ENCODE measurements at regions not wholly inside any gene's neighbourhood (a gene's known extent, or its start where the extent isn't known, plus 50 kb on each side); places are given as distances from the start of the nearest gene placed in this dataset.

GRCh38 chr5:57777174-57777581, 294.6 kb upstream of the ACTBL2 start:
- Histone ChIP-seq H3K4me2 (no peak overlapping the region), H3K9me3 (ENCODE audit: low read depth) (no peaks in the 10 kb centered on the region), H3K4me1 (ENCODE audit: insufficient read depth) (peaks cover 39% of the 10 kb centered on the region), H3K4me3 (no peak overlapping the region), H4K20me1 (ENCODE audit: insufficient read depth, poor library complexity, severe bottlenecking) (no peaks in the 10 kb centered on the region), H3K79me2 (no peaks in the 10 kb centered on the region), H3K9me2 (replicated peaks; ENCODE audit: insufficient read depth) (no peaks in the 10 kb centered on the region), H3K36me3 (replicated peaks; ENCODE audit: insufficient read depth, low read depth) (no peaks in the 10 kb centered on the region), H3K27me3 (no peaks in the 10 kb centered on the region), H2AFZ (no peak overlapping the region), H3K27ac (peak overlapping the region; percentile 59)
- 15% methylated on average over 1 of the region's 1 CpG for WGBS (ENCODE audit: low lambda C conversion rate, missing lambda C conversion rate)
- no peak for TF ChIP-seq CTCF (IDR thresholded peaks at IDR 0.05; ENCODE audit: poor library complexity)
- no peak for TF ChIP-seq EZH2phosphoT487 (IDR thresholded peaks at IDR 0.05; ENCODE audit: low read depth, severe bottlenecking, unreplicated experiment)
- DNase-seq (ENCODE audit: low spot score), result no peak

GRCh38 chr5:57776035-57776434, 293.4 kb upstream of the ACTBL2 start:
- no peaks in the 10 kb centered on the region for H3K27me3 ChIP-seq
- no peaks in the 10 kb centered on the region for H3K79me2 ChIP-seq
- 34% methylated on average over 1 of the region's 1 CpG for WGBS (ENCODE audit: low lambda C conversion rate, missing lambda C conversion rate)
- DNase-seq (ENCODE audit: low spot score), result no peak
- peak overlapping the region; percentile 59 for H3K27ac ChIP-seq
- no peaks in the 10 kb centered on the region for H3K36me3 ChIP-seq (replicated peaks; ENCODE audit: insufficient read depth, low read depth)
- no peaks in the 10 kb centered on the region for H3K9me2 ChIP-seq (replicated peaks; ENCODE audit: insufficient read depth)
- no peak overlapping the region for H2AFZ ChIP-seq
- H4K20me1 ChIP-seq (ENCODE audit: insufficient read depth, poor library complexity, severe bottlenecking), result no peaks in the 10 kb centered on the region
- no peak for TF ChIP-seq CTCF (IDR thresholded peaks at IDR 0.05; ENCODE audit: poor library complexity)
- TF ChIP-seq EZH2phosphoT487 (IDR thresholded peaks at IDR 0.05; ENCODE audit: low read depth, severe bottlenecking, unreplicated experiment), result no peak
- TF ChIP-seq EZH2 (IDR thresholded peaks at IDR 0.05; ENCODE audit: borderline replicate concordance), result no peak
- H3K9me3 ChIP-seq (ENCODE audit: low read depth), result no peaks in the 10 kb centered on the region
- H3K4me1 ChIP-seq (ENCODE audit: insufficient read depth), result peaks cover 39% of the 10 kb centered on the region
- no peak overlapping the region for H3K4me3 ChIP-seq
- H3K4me2 ChIP-seq, result peak overlapping the region; percentile 47

GRCh38 chr5:57774439-57774838, 291.8 kb upstream of the ACTBL2 start:
- Histone ChIP-seq H3K9me2 (replicated peaks; ENCODE audit: insufficient read depth) (no peaks in the 10 kb centered on the region), H2AFZ (no peak overlapping the region), H3K4me1 (ENCODE audit: insufficient read depth) (peaks cover 28% of the 10 kb centered on the region), H3K9me3 (ENCODE audit: low read depth) (no peaks in the 10 kb centered on the region), H3K27ac (no peak overlapping the region), H3K27me3 (no peaks in the 10 kb centered on the region), H3K79me2 (no peaks in the 10 kb centered on the region), H3K36me3 (replicated peaks; ENCODE audit: insufficient read depth, low read depth) (no peaks in the 10 kb centered on the region), H3K4me3 (no peak overlapping the region), H3K4me2 (no peak overlapping the region), H4K20me1 (ENCODE audit: insufficient read depth, poor library complexity, severe bottlenecking) (no peaks in the 10 kb centered on the region)
- no peak for DNase-seq (ENCODE audit: low spot score)
- 84% methylated on average over 1 of the region's 1 CpG for WGBS (ENCODE audit: low lambda C conversion rate, missing lambda C conversion rate)
- TF ChIP-seq CTCF (IDR thresholded peaks at IDR 0.05; ENCODE audit: poor library complexity) (no peak), EZH2 (IDR thresholded peaks at IDR 0.05; ENCODE audit: borderline replicate concordance) (no peak), EZH2phosphoT487 (IDR thresholded peaks at IDR 0.05; ENCODE audit: low read depth, severe bottlenecking, unreplicated experiment) (no peak)

- Histone ChIP-seq H3K9me2 (replicated peaks; ENCODE audit: insufficient read depth) (no peaks in the 10 kb centered on the region), H3K36me3 (replicated peaks; ENCODE audit: insufficient read depth, low read depth) (no peaks in the 10 kb centered on the region), H3K9me3 (ENCODE audit: low read depth) (no peaks in the 10 kb centered on the region), H4K20me1 (ENCODE audit: insufficient read depth, poor library complexity, severe bottlenecking) (no peaks in the 10 kb centered on the region), H2AFZ (no peak overlapping the region), H3K4me2 (no peak overlapping the region), H3K79me2 (no peaks in the 10 kb centered on the region), H3K27me3 (no peaks in the 10 kb centered on the region), H3K4me3 (no peak overlapping the region), H3K27ac (no peak overlapping the region), H3K4me1 (ENCODE audit: insufficient read depth) (peaks cover 14% of the 10 kb centered on the region)
- no peak for TF ChIP-seq CTCF (IDR thresholded peaks at IDR 0.05; ENCODE audit: poor library complexity)
- TF ChIP-seq EZH2 (IDR thresholded peaks at IDR 0.05; ENCODE audit: borderline replicate concordance), result no peak
- no peak for TF ChIP-seq EZH2phosphoT487 (IDR thresholded peaks at IDR 0.05; ENCODE audit: low read depth, severe bottlenecking, unreplicated experiment)
- DNase-seq (ENCODE audit: low spot score), result no peak
These were observed 289.9 kb upstream of the ACTBL2 start for GRCh38 chr5:57772512-57772911.

All from hepatocyte (in vitro differentiated cells).